Cerebellar nuclear complex (tissue), 1 donor: ENCODE measurements at regions not wholly inside any gene's neighbourhood (a gene's known extent, or its start where the extent isn't known, plus 50 kb on each side); places are given as distances from the start of the nearest gene placed in this dataset.

Experiments used
- DNase-seq, 2 experiments: peaks; one replicate each; lab custom pipeline; 2025; lab: John Stamatoyannopoulos, UW

DNA sequence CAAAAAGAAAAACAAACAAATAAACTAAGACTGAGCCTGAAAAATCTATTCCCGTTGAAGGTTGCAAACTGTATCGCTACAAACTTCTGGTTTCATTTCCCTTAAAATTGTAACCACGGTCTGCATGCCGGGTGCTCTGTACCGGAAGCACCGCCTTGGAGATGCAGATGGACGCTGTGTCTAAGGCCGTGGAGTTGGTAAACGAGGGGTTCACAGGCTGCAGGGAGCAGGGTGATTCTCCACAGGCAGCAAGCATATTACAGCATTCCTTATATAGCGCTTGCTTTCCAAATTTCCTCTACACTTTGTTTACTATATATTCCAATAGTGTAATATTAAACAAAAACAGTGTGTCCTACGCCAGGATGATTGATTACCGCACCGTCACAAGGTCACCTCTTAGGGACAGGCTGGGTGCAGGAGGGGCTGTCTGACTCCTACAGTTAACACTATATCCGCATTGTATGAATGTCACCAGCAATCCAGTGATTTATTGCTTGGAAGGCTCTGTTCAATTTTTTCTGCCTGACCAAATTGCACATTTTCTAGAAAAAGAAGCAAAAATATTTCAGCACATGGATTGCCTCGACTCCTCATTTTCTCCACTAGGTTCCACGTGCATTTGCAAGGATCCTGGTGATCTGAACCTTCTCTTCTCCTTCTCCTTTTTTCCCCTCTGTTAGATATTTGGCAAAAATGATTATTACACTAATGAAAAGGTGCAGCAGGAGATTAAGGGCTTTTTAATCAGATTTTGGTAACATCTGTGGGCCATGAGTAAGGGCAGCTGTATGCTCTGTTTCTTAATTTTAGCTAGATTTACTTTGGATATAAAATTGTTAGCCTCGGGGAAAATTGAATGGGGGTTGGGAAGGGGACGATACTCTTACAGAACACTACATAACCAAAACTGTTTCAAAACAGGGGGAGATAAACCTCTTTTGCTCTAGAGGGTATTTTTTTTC lies 325.8 kb upstream of the MGMT start:
- no peak for DNase-seq

DNA sequence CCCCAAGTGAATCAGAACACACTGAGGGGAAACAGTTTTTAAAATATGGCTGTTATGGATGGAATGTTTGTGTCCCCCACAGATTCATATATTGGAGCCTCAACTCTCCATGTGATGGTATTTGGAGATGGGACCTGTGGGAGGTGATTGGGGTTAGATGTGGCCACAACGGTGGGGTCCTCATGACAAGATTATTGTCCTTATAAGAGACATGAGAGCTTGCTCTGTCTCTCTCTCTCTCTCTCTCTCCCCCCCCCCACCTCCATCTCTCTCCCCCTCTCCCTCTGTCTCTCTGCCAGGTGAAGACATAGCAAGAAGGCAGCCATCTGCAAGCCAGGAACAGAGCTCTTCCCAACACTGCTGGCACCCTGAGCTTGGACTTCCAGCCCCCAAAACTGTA lies 315.8 kb upstream of the MGMT start:
- no peak for DNase-seq

DNA sequence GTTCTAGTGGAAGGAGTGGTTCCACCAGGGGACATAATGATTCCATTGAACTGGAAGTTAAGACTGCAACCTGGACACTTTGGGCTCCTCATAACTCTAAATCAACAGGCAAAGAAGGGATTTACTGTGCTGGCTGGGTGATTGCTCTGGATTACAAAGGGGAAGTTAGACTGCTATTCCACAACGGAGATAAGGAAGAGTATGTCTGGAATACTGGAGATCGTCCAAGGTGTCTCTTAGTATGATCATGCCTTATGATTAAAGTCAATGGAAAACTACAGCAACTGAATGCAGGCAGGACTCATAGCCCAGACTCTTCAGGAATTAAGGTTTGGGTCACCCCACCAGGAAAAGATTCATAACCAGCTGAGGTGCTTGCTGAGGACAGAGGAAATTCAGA lies 310.6 kb upstream of the MGMT start:
- no peak for DNase-seq

GRCh38 chr10:129157185-129157584 lies 309.9 kb upstream of the MGMT start:
- DNase-seq: no peak

GRCh38 chr10:129161150-129161549 lies 305.9 kb upstream of the MGMT start:
- no peak for DNase-seq

- DNase-seq: no peak
These were observed 303.5 kb upstream of the MGMT start for GRCh38 chr10:129163531-129163930.

GRCh38 chr10:129165076-129165720 lies 301.8 kb upstream of the MGMT start:
- DNase-seq: no peak

GRCh38 chr10:129165770-129166169 lies 301.3 kb upstream of the MGMT start:
- DNase-seq: no peak

GRCh38 chr10:129168660-129169059 lies 298.4 kb upstream of the MGMT start:
- DNase-seq: no peak

- DNase-seq: no peak
These were observed 297.9 kb upstream of the MGMT start for GRCh38 chr10:129169115-129169514.

- no peak for DNase-seq
These were observed 296.2 kb upstream of the MGMT start for GRCh38 chr10:129170812-129171211.

DNA sequence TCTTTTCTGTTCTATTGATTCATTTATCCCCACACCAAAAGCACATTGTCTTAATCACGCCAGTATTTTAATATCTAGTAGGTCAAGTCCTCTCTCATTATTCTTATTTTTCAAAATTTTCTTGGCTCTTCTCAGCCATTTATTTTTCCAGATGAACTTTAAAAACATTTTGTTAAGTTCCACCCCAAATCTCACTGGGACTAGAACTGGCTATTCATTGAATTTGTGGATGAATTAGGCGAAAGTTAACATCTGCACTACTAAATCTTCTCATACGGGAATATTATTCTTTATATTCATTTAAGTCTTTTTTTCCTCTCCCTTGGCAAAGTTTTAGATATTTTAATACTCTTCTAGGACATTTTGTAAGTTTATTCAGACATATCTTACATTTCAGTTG lies 295.2 kb upstream of the MGMT start:
- DNase-seq: no peak

- no peak for DNase-seq
These were observed 292.6 kb upstream of the MGMT start for GRCh38 chr10:129174232-129175014.

DNA sequence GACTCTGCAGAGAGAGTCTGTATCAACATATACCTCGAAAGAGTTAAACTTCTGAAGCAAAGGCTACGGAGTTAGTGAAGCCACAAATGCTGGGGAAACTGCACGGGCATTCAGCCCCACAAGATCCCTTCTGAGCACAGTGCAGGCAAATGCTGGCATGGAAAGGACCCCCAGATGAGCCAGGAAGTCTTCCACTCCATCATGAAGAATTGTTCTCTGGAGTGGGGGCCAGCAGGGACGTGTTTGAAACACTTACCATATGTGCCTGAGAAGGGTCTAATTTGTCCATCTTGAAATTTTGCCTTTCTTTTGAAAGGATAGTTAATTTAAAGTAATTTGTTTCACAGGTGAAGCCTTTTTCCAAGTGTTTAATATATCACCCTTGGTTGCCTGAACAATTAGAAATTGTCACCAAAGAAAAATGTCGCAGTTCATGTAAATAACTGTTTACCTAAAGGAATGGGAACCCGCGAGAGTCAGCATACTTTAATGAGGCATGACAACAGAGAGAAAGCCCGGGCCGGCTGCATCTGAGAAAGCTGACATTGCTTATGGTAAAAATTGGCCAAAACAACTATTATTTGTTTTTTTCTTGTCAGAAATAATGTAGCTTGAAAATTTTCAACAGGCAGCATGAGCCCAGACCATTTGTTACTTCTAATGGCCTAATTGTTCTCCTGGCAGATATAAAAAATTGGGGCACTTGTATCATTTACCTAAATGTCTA lies 287.6 kb upstream of the MGMT start:
- no peak for DNase-seq

GRCh38 chr10:129179972-129180678 lies 286.9 kb upstream of the MGMT start:
- DNase-seq: no peak

DNA sequence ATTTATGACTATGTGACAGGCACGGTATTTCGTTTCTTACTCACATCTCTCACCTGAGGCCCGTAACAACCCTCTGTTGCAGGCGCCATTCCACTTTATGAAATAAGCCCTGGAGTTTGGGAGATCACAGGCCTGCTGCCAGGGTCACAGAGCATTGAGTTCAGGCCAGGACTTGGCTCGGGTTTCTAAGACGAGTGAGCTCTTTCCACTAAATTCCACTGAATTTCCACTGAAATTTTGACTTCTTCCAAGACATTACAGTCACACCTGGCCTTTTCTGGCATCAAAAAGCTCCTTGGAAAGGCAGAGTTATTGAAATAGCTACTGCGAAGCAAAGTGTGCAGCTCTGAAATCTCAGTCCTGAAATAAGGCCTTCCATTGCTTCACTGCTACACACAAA lies 282.8 kb upstream of the MGMT start:
- no peak for DNase-seq

GRCh38 chr10:129187331-129187730 lies 279.7 kb upstream of the MGMT start:
- DNase-seq: no peak

DNA sequence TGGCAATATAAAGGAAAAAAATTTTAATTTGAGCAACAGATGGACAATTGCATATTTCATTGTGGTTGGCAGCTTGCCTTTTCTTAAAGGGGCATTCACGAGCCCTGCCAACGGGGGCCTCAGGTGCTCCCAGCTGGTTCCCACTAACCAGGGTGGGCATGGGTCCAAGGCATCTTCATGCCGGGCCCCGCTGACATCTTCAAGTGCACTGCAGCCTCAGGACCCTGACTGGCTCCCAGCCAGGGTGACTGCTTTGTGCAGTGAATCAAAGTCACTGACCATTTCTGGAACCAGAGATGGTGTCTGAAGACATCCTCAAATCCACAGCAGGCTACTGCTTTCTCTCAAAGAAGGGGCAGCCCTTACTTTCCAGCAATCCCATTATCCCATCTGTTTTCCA lies 275.2 kb upstream of the MGMT start:
- DNase-seq: no peak

- DNase-seq: no peak
These were observed 274.5 kb upstream of the MGMT start for GRCh38 chr10:129192344-129193128.

GRCh38 chr10:129193148-129193547 lies 273.9 kb upstream of the MGMT start:
- DNase-seq: no peak
